ENCODE measurements at regions not wholly inside any gene's neighbourhood (a gene's known extent, or its start where the extent isn't known, plus 50 kb on each side); places are given as distances from the start of the nearest gene placed in this dataset.

DNA sequence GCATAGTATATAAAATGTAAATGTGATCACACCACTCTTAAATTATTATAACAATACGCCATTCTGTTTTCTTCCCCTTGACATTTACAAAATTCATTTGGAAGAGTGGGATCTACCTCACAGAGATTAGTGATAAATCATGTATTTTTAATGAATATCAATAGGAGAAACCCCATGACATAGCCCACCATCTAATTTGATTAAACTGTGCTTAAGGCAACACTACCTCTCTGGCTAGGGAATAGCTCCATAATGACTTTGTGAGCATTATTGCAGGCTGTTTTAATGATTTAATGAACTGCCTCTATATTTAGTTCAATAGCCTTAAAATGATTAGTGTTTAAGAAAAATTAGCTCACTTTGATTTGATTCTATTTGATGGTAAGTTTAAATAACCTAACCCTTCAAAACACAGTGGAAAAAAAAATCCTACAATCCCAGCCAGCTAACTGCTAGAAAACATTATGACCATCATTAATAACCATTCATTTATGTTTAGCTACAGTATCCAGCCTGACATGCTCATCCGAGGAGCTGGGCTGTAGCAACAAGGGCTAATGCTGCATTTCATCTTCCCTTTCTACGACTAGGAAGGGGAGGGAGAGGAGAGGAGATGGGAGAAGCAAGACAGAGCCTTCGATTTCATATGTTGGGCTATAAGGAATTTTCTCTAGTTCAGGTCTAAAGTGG lies 75.3 kb upstream of the BCL11A start:
- TF ChIP-seq POLR2A (IDR thresholded peaks at IDR 0.05; ENCODE audit: low read length) (no peak), GATA1 (IDR thresholded peaks at IDR 0.05; ENCODE audit: low read depth, low read length) (no peak)

All from erythroblast (primary cell).